ENCODE measurements at regions not wholly inside any gene's neighbourhood (a gene's known extent, or its start where the extent isn't known, plus 50 kb on each side); places are given as distances from the start of the nearest gene placed in this dataset.

GRCh38 chr14:79960288-79960687, 251.0 kb downstream of the DIO2 start:
- no peak for TF ChIP-seq CTCF (IDR thresholded peaks at IDR 0.05; ENCODE audit: low read depth, low read length, missing control alignments)
- no peak overlapping the region for H3K4me3 ChIP-seq (replicated peaks; ENCODE audit: low read depth, low read length)
- no peak for DNase-seq (ENCODE audit: extremely low read depth, low read depth)

GRCh38 chr14:79951572-79951971, 259.7 kb downstream of the DIO2 start:
- DNase-seq (ENCODE audit: extremely low read depth, low read depth): no peak

DNA sequence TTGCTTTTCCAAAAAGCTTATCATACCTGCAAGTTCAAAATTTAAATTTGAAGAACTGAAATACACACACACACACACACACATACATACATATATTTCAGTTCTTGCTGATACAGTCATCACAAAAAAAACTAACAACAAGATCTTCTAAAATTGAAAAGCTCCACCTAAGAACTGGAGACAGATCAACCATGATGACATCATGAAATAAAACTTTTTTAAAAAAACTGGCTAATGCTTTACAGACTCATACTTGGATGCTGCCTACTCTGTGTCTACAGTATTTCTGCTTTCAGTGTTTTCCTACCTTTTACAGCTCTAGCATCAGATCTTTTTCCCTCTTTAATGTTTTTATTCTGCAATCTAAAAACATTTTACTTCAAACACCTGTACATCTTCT, 261.4 kb downstream of the DIO2 start:
- H3K4me3 ChIP-seq (replicated peaks; ENCODE audit: low read depth, low read length): no peak overlapping the region
- no peak for DNase-seq (ENCODE audit: extremely low read depth, low read depth)
- TF ChIP-seq CTCF (IDR thresholded peaks at IDR 0.05; ENCODE audit: low read depth, low read length, missing control alignments): no peak

More at GRCh38 chr14:79951572-79951971, 259.7 kb downstream of the DIO2 start:
- TF ChIP-seq CTCF (IDR thresholded peaks at IDR 0.05; ENCODE audit: low read depth, low read length, missing control alignments): no peak
- H3K4me3 ChIP-seq (replicated peaks; ENCODE audit: low read depth, low read length): no peak overlapping the region

GRCh38 chr14:79947440-79948054, 263.8 kb downstream of the DIO2 start:
- no peak for DNase-seq (ENCODE audit: extremely low read depth, low read depth)
- no peak for TF ChIP-seq CTCF (IDR thresholded peaks at IDR 0.05; ENCODE audit: low read depth, low read length, missing control alignments)
- no peak overlapping the region for H3K4me3 ChIP-seq (replicated peaks; ENCODE audit: low read depth, low read length)

DNA sequence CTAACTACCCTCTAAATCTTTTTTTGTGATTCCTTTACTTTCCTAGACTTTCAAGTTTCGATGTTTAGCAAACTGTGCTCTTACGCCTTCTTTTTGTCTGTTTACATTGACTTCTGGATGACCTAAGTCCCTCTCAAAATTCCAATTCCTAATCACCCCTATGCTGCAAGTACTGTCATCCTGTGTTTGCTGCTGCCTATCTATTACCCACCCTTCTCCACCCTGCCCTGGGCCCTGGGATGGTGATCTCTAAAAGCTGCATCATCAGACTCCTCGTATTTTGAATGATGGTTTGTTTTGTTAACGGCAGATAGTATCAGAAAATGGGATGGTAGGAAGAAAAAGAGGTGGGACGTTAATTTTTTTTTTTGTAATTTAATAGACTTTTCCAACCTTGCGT, 272.1 kb downstream of the DIO2 start:
- no peak for DNase-seq (ENCODE audit: extremely low read depth, low read depth)
- no peak for TF ChIP-seq CTCF (IDR thresholded peaks at IDR 0.05; ENCODE audit: low read depth, low read length, missing control alignments)
- no peak overlapping the region for H3K4me3 ChIP-seq (replicated peaks; ENCODE audit: low read depth, low read length)

GRCh38 chr14:79938185-79938584, 273.1 kb downstream of the DIO2 start:
- no peak overlapping the region for H3K4me3 ChIP-seq (replicated peaks; ENCODE audit: low read depth, low read length)
- no peak for TF ChIP-seq CTCF (IDR thresholded peaks at IDR 0.05; ENCODE audit: low read depth, low read length, missing control alignments)
- DNase-seq (ENCODE audit: extremely low read depth, low read depth): no peak

DNA sequence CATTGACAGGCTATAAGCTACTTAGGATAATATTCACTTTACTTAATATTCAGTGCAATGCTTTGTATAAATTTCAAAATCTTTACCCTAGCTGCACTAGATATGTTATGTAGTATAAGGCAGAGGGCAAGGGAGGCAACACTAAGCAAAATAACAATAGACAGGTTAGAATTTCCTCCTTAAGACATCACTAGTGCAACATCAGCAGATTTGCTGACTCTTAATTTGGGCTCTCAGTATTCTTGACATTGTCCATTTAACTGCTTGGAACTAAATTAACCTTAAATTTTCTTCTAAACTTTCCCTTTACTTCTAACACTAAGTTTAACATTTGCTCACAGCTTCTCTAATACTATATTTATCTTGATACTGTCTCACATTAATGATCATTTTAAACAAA, 273.9 kb downstream of the DIO2 start:
- DNase-seq (ENCODE audit: extremely low read depth, low read depth): no peak
- TF ChIP-seq CTCF (IDR thresholded peaks at IDR 0.05; ENCODE audit: low read depth, low read length, missing control alignments): no peak
- H3K4me3 ChIP-seq (replicated peaks; ENCODE audit: low read depth, low read length): no peak overlapping the region

Measured in HFF-Myc (cell line).